Esophagus squamous epithelium (tissue), 5 donors: ENCODE measurements at regions not wholly inside any gene's neighbourhood (a gene's known extent, or its start where the extent isn't known, plus 50 kb on each side); places are given as distances from the start of the nearest gene placed in this dataset.

Experiments
- DNase-seq: peaks from one replicate; lab custom pipeline; 2025; lab: John Stamatoyannopoulos, UW
- H3K27ac ChIP-seq, 4 donors: fragments of 200-600 bp; sonication (generic); one replicate each; pipeline ENCODE4 v1.5.1; 2016 to 2019; ENCODE audit warnings: mild to moderate bottlenecking in 1 of 4
- H3K27me3 ChIP-seq, 4 donors: fragments of 200-600 bp; sonication (generic); 1 replicate in 3 of 4; 2 replicates in 1 of 4; pipeline versions ENCODE4 v1.5.1 to v1.6.0; 2017 to 2021; ENCODE audit warnings: antibody characterized with exemption in 1 of 4
- H3K36me3 ChIP-seq, 3 donors: fragments of 200-600 bp; sonication (generic); one replicate each; pipeline ENCODE4 v1.5.1; 2016 to 2019
- H3K4me1 ChIP-seq, 3 donors: fragments of 200-600 bp; sonication (generic); one replicate each; pipeline ENCODE4 v1.5.1; 2017 to 2019
- H3K4me3 ChIP-seq, 4 donors: fragments of 200-600 bp; sonication (generic); 1 replicate in 3 of 4; 2 replicates in 1 of 4; pipeline ENCODE4 v1.5.1; 2016 to 2019; ENCODE audit warnings: mild to moderate bottlenecking in 2 of 4, moderate library complexity in 1 of 4
- H3K9me3 ChIP-seq, 3 donors: fragments of 200-600 bp; sonication (generic); one replicate each; pipeline ENCODE4 v1.5.1; 2016 to 2019
- POLR2A ChIP-seq, 4 donors: fragments of 450-650 bp; IDR thresholded peaks; one replicate each; pipeline ENCODE4 v1.6.1; 2017; ENCODE audit warnings: antibody characterized with exemption in 4 of 4, mild to moderate bottlenecking in 4 of 4, moderate library complexity in 3 of 4
- WGBS, 2 donors: methylation state at CpG; one replicate each; pipeline ENCODE4 v1.1.5; 2018; 5-methylcytosine and 5-hydroxymethylcytosine counted together
- intact Hi-C: fragments of 100-400 bp; cut with DNase I; formaldehyde crosslinking; loops from one replicate; pipeline ENCODE4 v1.15.0; 2022
- TF ChIP-seq, protein P1 (sequence below), 6 experiments: fragments of 450-650 bp in 4 of 6; fragments of 200-600 bp in 2 of 6; sonication (generic) in 2 of 6; IDR thresholded peaks; one replicate each; pipeline ENCODE4 v1.5.1; 2016 to 2019; ENCODE audit warnings: antibody characterized with exemption in 6 of 6, mild to moderate bottlenecking in 4 of 6, moderate library complexity in 4 of 6
- donor health status: DM: yes; HTN: yes; CAD: no.

DNA sequence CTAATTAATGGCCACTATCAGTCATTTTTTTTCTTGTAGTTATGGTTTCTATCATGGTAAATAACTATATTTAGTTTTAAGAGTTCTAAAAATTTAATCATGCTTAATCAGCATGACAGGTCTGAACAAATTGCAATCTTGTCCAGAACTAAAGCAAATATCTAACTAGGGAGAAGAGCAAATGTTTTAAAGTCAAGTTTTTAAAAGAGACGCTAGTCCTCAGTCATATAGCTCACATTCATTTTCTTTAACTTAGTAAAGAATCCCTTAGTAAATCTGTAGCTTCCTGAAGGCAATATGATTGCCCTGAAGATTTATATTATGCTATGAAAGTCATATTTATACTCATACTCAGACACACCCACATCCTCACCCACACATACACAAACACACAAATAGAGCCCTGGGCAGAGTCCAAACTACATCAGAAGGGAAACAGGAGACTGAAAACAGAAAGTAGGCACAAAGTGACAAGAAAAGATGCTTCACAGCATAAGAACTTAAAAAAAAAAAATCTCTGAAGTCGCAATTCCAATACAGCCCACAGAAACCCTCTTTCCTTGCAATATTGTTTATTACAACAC, 1149.1 kb downstream of the SI start:
- no peaks in the 10 kb centered on the region for H3K36me3 ChIP-seq
- H3K9me3 ChIP-seq, result peaks cover 0 to 3% (median 0%) of the 10 kb centered on the region in 3 donors
- H3K27me3 ChIP-seq, result no peaks in the 10 kb centered on the region
- intact Hi-C loops, result no loop called here
- no peak overlapping the region for H3K27ac ChIP-seq
- no peaks in the 10 kb centered on the region for H3K4me1 ChIP-seq
- TF ChIP-seq POLR2A (IDR thresholded peaks at IDR 0.05), result no peak
- TF ChIP-seq, protein P1, sequence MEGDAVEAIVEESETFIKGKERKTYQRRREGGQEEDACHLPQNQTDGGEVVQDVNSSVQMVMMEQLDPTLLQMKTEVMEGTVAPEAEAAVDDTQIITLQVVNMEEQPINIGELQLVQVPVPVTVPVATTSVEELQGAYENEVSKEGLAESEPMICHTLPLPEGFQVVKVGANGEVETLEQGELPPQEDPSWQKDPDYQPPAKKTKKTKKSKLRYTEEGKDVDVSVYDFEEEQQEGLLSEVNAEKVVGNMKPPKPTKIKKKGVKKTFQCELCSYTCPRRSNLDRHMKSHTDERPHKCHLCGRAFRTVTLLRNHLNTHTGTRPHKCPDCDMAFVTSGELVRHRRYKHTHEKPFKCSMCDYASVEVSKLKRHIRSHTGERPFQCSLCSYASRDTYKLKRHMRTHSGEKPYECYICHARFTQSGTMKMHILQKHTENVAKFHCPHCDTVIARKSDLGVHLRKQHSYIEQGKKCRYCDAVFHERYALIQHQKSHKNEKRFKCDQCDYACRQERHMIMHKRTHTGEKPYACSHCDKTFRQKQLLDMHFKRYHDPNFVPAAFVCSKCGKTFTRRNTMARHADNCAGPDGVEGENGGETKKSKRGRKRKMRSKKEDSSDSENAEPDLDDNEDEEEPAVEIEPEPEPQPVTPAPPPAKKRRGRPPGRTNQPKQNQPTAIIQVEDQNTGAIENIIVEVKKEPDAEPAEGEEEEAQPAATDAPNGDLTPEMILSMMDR (IDR thresholded peaks at IDR 0.05), result no peak
- no peak overlapping the region for H3K4me3 ChIP-seq
- 37 to 53% methylated on average over 2 of the region's 2 CpGs for WGBS, 2 donors
- no peak for DNase-seq

DNA sequence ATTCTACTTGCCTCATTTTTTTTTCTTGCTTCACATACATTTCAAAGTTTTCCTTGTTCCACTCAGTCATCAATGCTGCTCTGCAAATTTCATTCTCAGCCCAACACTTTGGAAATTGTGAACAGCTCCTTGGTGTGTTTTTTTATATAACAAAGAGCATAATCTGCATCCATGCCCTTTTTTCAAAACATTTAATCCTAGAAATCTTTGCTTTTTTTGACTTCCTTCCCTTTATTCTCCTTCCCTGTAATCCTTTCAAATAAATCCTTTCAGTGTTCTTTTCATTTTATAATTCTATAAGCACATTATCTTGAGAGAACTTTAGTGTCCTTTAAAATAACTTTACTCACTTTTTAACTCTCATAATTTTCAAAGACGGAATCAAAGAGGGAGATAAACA, 1150.8 kb downstream of the SI start:
- H3K27me3 ChIP-seq, result no peaks in the 10 kb centered on the region
- intact Hi-C loops, result no loop called here
- H3K27ac ChIP-seq, result no peak overlapping the region
- TF ChIP-seq, protein P1 (IDR thresholded peaks at IDR 0.05), result no peak
- no peak for TF ChIP-seq POLR2A (IDR thresholded peaks at IDR 0.05)
- no peaks in the 10 kb centered on the region for H3K4me1 ChIP-seq
- DNase-seq, result no peak
- 18 to 35% methylated on average over 1 of the region's 1 CpG for WGBS, 2 donors
- no peak overlapping the region for H3K4me3 ChIP-seq
- H3K9me3 ChIP-seq, result peaks cover 0 to 4% (median 0%) of the 10 kb centered on the region in 3 donors
- no peaks in the 10 kb centered on the region for H3K36me3 ChIP-seq

DNA sequence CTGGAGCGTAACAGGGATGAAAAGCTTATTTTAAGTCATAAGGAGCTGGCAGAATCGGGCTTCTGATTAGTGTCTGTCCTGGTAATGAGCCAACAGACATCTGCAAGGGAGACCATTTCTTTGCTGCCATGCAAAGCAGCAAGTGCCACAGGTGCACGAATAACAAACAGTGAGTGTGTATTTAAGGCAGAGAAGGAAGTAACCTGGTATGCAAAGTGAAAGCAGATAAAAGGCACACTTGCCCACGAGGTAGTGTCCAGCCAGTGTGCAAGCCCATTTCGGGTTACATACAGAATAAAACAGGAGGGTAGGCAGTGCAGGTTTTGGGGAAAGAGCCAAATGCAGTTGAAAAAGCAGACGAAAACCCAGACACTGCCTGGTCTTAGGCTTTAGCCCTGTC, 1153.7 kb downstream of the SI start:
- no peak for DNase-seq
- TF ChIP-seq, protein P1 (IDR thresholded peaks at IDR 0.05), result no peak
- TF ChIP-seq POLR2A (IDR thresholded peaks at IDR 0.05), result no peak
- H3K9me3 ChIP-seq, result peaks cover 0 to 4% (median 0%) of the 10 kb centered on the region in 3 donors
- H3K27ac ChIP-seq, result no peak overlapping the region
- H3K4me1 ChIP-seq, result no peaks in the 10 kb centered on the region
- intact Hi-C loops, result no loop called here
- no peaks in the 10 kb centered on the region for H3K36me3 ChIP-seq
- H3K4me3 ChIP-seq, result no peak overlapping the region
- WGBS, 2 donors, result 38 to 53% methylated on average over 6 of the region's 6 CpGs
- no peaks in the 10 kb centered on the region for H3K27me3 ChIP-seq

GRCh38 chr3:163919154-163919553, 1159.1 kb downstream of the SI start:
- H3K36me3 ChIP-seq, result no peaks in the 10 kb centered on the region
- TF ChIP-seq, protein P1 (IDR thresholded peaks at IDR 0.05), result no peak
- TF ChIP-seq POLR2A (IDR thresholded peaks at IDR 0.05), result no peak
- 76 to 100% methylated on average over 1 of the region's 1 CpG for WGBS, 2 donors
- H3K27ac ChIP-seq, result no peak overlapping the region
- no peak overlapping the region for H3K4me3 ChIP-seq
- no peaks in the 10 kb centered on the region for H3K27me3 ChIP-seq
- peaks cover 0 to 4% (median 0%) of the 10 kb centered on the region in 3 donors for H3K9me3 ChIP-seq
- H3K4me1 ChIP-seq, result no peaks in the 10 kb centered on the region
- intact Hi-C loops, result no loop called here
- DNase-seq, result no peak

DNA sequence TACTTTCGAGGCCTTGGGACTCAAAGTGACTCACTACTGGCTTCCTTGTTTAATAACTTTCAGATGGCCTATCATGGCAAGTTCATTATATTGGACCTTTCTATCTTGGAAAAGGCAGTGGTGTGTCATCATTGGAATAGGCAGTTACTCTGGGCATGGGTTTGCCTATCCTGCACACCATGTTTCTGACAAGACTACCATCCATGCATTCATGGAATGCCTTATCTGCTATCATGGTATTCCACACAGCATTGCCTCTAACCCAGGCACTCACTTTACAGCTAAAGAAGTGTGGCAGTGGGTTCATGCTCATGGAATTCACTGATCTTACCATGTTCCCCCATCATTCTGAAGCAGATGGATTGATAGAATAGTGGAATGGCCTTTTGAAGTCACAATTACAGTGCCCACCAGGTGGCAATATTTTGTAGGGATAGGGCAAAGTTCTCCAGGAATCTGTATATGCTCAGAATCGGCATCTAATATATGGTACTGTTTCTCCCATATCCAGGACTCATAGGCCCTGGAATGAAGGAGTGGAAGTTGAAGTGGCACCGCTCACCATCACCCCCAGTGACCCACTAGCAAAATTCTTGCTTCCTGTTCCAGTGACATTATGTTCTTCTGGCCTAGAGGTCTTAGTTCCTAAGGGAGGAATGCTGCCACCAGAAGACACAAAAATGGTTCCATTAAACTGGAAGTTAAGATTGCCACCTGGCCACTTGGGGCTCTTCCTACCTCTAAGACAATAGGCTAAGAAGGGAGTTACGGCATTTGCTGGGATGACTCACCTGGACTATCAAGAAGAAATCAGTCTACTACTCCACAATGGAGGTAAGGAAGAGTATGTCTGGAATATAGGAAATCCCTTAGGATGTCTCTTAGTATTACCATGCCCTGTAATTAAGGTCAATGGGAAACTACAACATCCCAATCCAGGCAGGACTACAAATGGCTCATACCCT, 1161.4 kb downstream of the SI start:
- no peak overlapping the region for H3K4me3 ChIP-seq
- no peaks in the 10 kb centered on the region for H3K27me3 ChIP-seq
- 65 to 73% methylated on average over 4 of the region's 4 CpGs for WGBS, 2 donors
- no peak overlapping the region for H3K27ac ChIP-seq
- H3K36me3 ChIP-seq, result no peaks in the 10 kb centered on the region
- H3K9me3 ChIP-seq, result no peaks in the 10 kb centered on the region
- no peak for DNase-seq
- no peaks in the 10 kb centered on the region for H3K4me1 ChIP-seq
- TF ChIP-seq, protein P1 (IDR thresholded peaks at IDR 0.05), result no peak
- TF ChIP-seq POLR2A (IDR thresholded peaks at IDR 0.05), result no peak
- intact Hi-C loops, result no loop called here
